HG02763 (cell line): ENCODE measurements at regions not wholly inside any gene's neighbourhood (a gene's known extent, or its start where the extent isn't known, plus 50 kb on each side); places are given as distances from the start of the nearest gene placed in this dataset.

Source experiments
- ATAC-seq: cut with Tn5 transposase; IDR thresholded peaks from one replicate; pipeline ENCODE4 v1.9.1; 2021; ENCODE audit warnings: mild to moderate bottlenecking, moderate library complexity; ENCODE audit not compliant: unreplicated experiment

- no peak for ATAC-seq
These were observed 365.9 kb downstream of the LRFN5 start for GRCh38 chr14:41972531-41972930.

GRCh38 chr14:41960281-41960680 is 353.6 kb downstream of the LRFN5 start:
- ATAC-seq: no peak

GRCh38 chr14:41957459-41957858 is 350.8 kb downstream of the LRFN5 start:
- no peak for ATAC-seq
